PC-3 (cell line): ENCODE measurements at regions not wholly inside any gene's neighbourhood (a gene's known extent, or its start where the extent isn't known, plus 50 kb on each side); places are given as distances from the start of the nearest gene placed in this dataset.
"Not testable (repeated sequence)": the region's sequence is repeated elsewhere in the genome, so short reads cannot be mapped to it uniquely, and the experiment has no call there.

Experiments
- ATAC-seq: fragments of 200-7000 bp; cut with Tn5 transposase; 2 replicates; pipeline ENCODE4 v1.9.1; 2020; ENCODE audit warnings: mild to moderate bottlenecking, moderate library complexity
- BruUV-seq: library from RNA; stranded (reverse); fragments of 400-500 nt; replicated peaks from 2 replicates; lab custom pipeline; 2021; lab: Mats Ljungman, UMichigan
- CTCF ChIA-PET: fragments of 300-600 bp; sonication (Branson Sonifier 250); formaldehyde crosslinking; loops from one replicate; lab custom pipeline; 2022; ENCODE audit warnings: antibody characterized with exemption; lab: Charles Lee
- POLR2A ChIA-PET: fragments of 300-600 bp; sonication (Branson Sonifier 250); formaldehyde crosslinking; loops from one replicate; lab custom pipeline; 2022; ENCODE audit warnings: antibody characterized with exemption; ENCODE audit not compliant: unreplicated experiment; lab: Charles Lee
- DNase-seq: peaks from one replicate; pipeline ENCODE4 v3.0.0-alpha.2; 2015
- H2AFZ ChIP-seq: fragments of 300-600 bp; sonication (generic); 2 replicates; pipeline ENCODE4 v1.6.0; 2016; ENCODE audit warnings: antibody characterized with exemption, low read length
- H3F3A ChIP-seq: fragments of 300-600 bp; sonication (generic); one replicate; pipeline ENCODE4 v1.6.0; 2017; ENCODE audit warnings: antibody characterized with exemption, low read length, control low read depth, mild to moderate bottlenecking; ENCODE audit not compliant: unreplicated experiment
- H3K27ac ChIP-seq: fragments of 300-600 bp; sonication (generic); 2 replicates; pipeline ENCODE4 v1.5.1; 2016; ENCODE audit warnings: mild to moderate bottlenecking, low read length
- H3K27me3 ChIP-seq: fragments of 300-600 bp; sonication (generic); 2 replicates; pipeline ENCODE4 v1.6.1; 2016; ENCODE audit warnings: low read length, mixed read lengths
- H3K36me3 ChIP-seq: fragments of 300-600 bp; sonication (generic); 2 replicates; pipeline ENCODE4 v1.6.1; 2016; ENCODE audit warnings: low read depth, mixed run types, low read length, mixed read lengths
- H3K4me1 ChIP-seq: fragments of 300-600 bp; sonication (generic); 2 replicates; pipeline ENCODE4 v1.5.1; 2016; ENCODE audit warnings: low read length; ENCODE audit not compliant: insufficient read depth
- H3K4me2 ChIP-seq: fragments of 300-600 bp; sonication (generic); 2 replicates; pipeline ENCODE4 v1.6.0; 2016; ENCODE audit warnings: low read length
- H3K4me3 ChIP-seq: fragments of 300-600 bp; sonication (generic); 2 replicates; pipeline ENCODE4 v1.5.1; 2016; ENCODE audit warnings: mild to moderate bottlenecking, low read length, mixed read lengths
- H3K79me2 ChIP-seq: fragments of 300-600 bp; sonication (generic); 2 replicates; pipeline ENCODE4 v1.6.1; 2017; ENCODE audit warnings: low read length, mixed read lengths
- H3K9ac ChIP-seq: fragments of 300-600 bp; sonication (generic); 2 replicates; pipeline ENCODE4 v1.6.0; 2016; ENCODE audit warnings: mild to moderate bottlenecking, low read length
- H3K9me2 ChIP-seq: fragments of 300-600 bp; sonication (generic); replicated peaks from 2 replicates; pipeline ENCODE4 v1.6.1; 2016; ENCODE audit warnings: mixed run types, low read length, mixed read lengths
- H3K9me3 ChIP-seq: fragments of 300-600 bp; sonication (generic); 2 replicates; pipeline ENCODE4 v1.6.1; 2016; ENCODE audit warnings: low read length, mixed read lengths
- H4K20me1 ChIP-seq: fragments of 300-600 bp; sonication (generic); 2 replicates; pipeline ENCODE4 v1.6.1; 2016; ENCODE audit warnings: low read length, mixed read lengths
- intact Hi-C: fragments of 100-400 bp; cut with micrococcal nuclease; formaldehyde crosslinking; loops from 2 replicates; pipeline ENCODE4 v1.9.0; 2023

DNA sequence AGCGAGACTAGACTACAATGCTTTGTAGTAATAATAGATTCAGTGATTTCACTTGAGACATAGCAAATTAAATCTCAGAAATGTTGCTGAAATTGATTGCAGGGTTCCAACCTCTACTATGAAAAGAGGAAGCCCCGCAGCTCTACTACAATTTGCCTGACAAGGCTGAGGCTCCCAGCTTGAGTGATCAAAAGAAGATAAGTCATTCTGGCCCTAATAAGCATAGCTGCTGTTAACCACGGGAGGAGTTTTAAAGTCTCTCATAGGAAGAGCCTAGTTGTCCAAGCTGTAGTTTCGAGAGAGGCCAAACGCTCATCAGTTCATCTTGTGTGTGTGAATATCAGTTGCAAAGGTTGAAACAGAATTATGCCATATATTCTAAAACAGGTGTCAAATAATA, 166.1 kb upstream of the FAM240B start:
- H3K9ac ChIP-seq, DNase-seq, H3K27ac ChIP-seq, H3K4me3 ChIP-seq, H3K79me2 ChIP-seq, H3K4me2 ChIP-seq, CTCF ChIA-PET, H3F3A ChIP-seq, H3K4me1 ChIP-seq, H2AFZ ChIP-seq, H3K9me2 ChIP-seq, ATAC-seq, H3K27me3 ChIP-seq, H4K20me1 ChIP-seq, H3K9me3 ChIP-seq, intact Hi-C loops, POLR2A ChIA-PET, BruUV-seq, H3K36me3 ChIP-seq: not testable (repeated sequence)

DNA sequence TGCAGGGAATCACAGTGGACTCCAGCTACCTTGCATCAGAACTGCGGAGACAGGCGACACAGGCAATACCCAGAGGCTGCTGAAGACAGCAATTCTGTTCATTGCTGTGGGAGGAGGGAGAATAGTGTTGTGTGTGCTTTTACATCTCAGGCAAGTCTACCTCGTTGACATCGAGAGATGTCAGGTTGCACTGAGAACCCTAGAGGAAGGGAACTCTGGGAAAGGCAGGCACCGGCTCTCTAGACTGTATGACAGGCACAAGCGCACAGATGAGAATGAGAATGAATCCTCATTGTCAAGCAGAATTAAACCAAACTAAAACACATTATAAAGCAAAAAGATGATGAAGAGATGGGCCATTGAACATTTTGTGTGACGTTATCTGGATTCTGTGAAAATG, 155.7 kb upstream of the FAM240B start:
- H4K20me1 ChIP-seq, ATAC-seq, H3K9ac ChIP-seq, DNase-seq, H3K4me3 ChIP-seq, H3K4me2 ChIP-seq, H3K9me3 ChIP-seq, H3K79me2 ChIP-seq, H3K27me3 ChIP-seq, BruUV-seq, intact Hi-C loops, H3K4me1 ChIP-seq, CTCF ChIA-PET, H3K9me2 ChIP-seq, H2AFZ ChIP-seq, H3F3A ChIP-seq, H3K27ac ChIP-seq, POLR2A ChIA-PET, H3K36me3 ChIP-seq: not testable (repeated sequence)

DNA sequence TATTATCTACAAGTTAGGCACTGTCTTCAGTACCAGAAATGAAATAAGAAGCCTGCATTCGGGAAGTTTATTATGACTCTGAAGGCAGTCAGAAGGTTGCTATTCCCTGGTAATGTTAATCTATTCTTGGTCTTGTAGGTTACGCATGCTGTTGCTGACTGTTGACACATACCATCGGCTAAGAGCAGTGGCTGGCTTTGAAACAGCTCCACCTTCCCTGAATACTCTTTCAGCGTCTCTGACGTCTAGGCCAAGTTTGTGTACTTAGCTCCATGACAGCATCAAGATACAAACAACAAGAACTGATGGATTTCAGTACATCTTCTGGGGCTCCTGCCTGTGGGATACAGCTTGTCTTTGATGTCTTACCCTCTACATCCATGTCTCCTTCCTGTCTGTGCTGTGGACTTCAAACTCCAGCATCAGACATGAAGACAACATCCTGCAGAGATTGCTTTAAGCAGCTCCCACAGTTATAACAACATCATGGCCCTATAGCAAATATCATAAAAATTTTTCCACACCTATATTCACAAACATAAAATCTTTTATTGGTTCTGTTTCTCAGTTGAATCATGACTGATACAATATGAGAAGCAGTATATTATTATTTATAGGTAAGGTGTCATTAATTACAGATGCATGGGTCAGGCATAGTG, 151.5 kb upstream of the FAM240B start:
- H3F3A ChIP-seq, H3K27me3 ChIP-seq, POLR2A ChIA-PET, BruUV-seq, H3K36me3 ChIP-seq, H3K79me2 ChIP-seq, H2AFZ ChIP-seq, H3K9me2 ChIP-seq, H3K9ac ChIP-seq, H3K4me2 ChIP-seq, CTCF ChIA-PET, intact Hi-C loops, DNase-seq, H3K27ac ChIP-seq, H3K9me3 ChIP-seq, H3K4me1 ChIP-seq, H3K4me3 ChIP-seq, H4K20me1 ChIP-seq: not testable (repeated sequence)
- ATAC-seq = peak; percentile 76

DNA sequence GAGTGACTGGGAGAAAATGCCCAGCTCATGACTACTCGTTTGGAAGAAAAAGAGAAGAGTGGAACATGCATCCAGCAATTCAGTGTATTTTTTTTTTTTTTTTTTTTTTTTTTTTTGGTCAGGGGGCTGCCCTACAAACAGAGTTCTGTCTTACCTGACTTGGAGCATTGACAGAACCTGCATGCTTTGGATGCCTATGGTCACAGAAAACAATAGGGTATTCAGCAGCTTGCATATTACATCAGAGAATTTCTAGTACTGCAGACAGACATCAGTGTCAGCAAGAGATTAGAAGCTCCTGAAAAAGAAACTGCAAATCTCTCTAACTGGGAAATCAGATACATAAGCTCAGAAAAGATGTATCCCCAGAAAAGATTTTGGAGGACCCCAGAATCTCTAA, 139.9 kb upstream of the FAM240B start:
- H3K4me2 ChIP-seq, H3K36me3 ChIP-seq, POLR2A ChIA-PET, H3K4me1 ChIP-seq, H3F3A ChIP-seq, H3K9ac ChIP-seq, H3K27me3 ChIP-seq, DNase-seq, intact Hi-C loops, ATAC-seq, CTCF ChIA-PET, H3K9me2 ChIP-seq, H3K9me3 ChIP-seq, H3K27ac ChIP-seq, BruUV-seq, H4K20me1 ChIP-seq, H3K79me2 ChIP-seq, H2AFZ ChIP-seq, H3K4me3 ChIP-seq: not testable (repeated sequence)

DNA sequence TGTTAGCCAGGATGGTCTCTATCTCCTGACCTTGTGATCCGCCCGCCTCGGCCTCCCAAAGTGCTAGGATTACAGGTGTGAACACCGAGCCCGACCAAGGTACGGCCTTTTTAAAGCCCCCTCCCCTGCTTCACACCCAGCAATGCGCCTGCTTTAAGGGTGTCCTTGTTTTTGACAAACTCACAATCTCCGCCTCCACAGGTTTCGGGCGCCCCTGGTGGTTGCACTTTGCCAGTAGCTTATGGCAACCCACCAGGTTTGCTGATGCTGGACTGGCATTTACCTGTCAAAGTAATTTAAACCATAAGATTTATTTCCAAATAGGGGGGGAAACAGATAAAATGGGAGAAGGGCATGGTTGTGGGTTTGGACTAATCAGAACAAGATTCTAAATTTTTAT, 129.0 kb upstream of the FAM240B start:
- H3K9me3 ChIP-seq, H3K27me3 ChIP-seq, intact Hi-C loops, H3F3A ChIP-seq, CTCF ChIA-PET, H4K20me1 ChIP-seq, DNase-seq, H3K36me3 ChIP-seq, H3K9ac ChIP-seq, H3K27ac ChIP-seq, H3K79me2 ChIP-seq, H3K4me2 ChIP-seq, H2AFZ ChIP-seq, BruUV-seq, H3K4me1 ChIP-seq, H3K4me3 ChIP-seq, POLR2A ChIA-PET, ATAC-seq, H3K9me2 ChIP-seq: not testable (repeated sequence)

DNA sequence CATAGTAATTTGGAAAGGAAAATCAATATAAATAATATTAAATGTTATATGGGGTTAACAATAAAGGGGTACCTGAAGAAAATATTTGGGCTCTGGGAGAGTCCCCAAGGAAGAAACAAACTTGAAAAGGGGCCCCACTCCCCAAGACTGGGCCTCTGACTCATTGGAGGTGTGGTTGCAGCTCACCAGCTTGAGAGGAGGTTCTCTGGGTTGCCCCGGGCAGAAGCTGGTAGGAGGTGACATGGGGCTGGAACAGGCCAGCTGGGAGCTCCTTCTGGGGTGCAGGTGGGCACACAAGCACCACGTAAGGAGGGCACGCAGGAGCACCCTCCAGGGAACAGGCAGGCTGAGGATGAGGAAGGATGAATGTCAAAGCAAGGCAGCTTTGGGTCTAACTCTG, 120.3 kb upstream of the FAM240B start:
- POLR2A ChIA-PET, H3K27ac ChIP-seq, H3K9ac ChIP-seq, H4K20me1 ChIP-seq, H3K79me2 ChIP-seq, H3K4me3 ChIP-seq, H3F3A ChIP-seq, BruUV-seq, intact Hi-C loops, H2AFZ ChIP-seq, H3K36me3 ChIP-seq, H3K4me1 ChIP-seq, ATAC-seq, H3K9me2 ChIP-seq, CTCF ChIA-PET, DNase-seq, H3K27me3 ChIP-seq, H3K4me2 ChIP-seq, H3K9me3 ChIP-seq: not testable (repeated sequence)

DNA sequence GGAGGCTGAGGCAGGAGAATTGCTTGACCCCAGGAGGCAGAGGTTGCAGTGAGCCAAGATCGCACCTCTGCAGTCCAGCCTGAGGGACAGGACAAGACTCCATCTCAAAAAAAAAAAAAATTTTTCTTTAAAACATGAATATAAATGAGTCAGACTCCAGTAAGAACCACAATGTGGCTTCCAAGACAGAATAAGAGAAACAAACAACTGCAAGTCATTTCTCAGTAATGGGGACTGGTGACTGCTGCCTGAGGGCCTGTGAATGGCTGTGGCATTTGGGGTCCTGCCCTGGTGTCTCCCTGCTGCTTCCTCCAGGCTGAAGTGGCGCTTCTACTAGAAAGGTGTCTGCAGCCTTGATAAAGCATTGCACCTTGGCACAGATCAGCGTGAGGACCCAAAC, 113.8 kb upstream of the FAM240B start:
- H3K4me3 ChIP-seq, H3K4me2 ChIP-seq, H3K79me2 ChIP-seq, CTCF ChIA-PET, ATAC-seq, H3K9ac ChIP-seq, H3K27ac ChIP-seq, intact Hi-C loops, DNase-seq, H2AFZ ChIP-seq, H3K4me1 ChIP-seq, H3F3A ChIP-seq, H3K27me3 ChIP-seq, H3K36me3 ChIP-seq, BruUV-seq, H4K20me1 ChIP-seq, POLR2A ChIA-PET, H3K9me2 ChIP-seq, H3K9me3 ChIP-seq: not testable (repeated sequence)
